Thyroid gland (tissue), 4 donors: ENCODE measurements at regions not wholly inside any gene's neighbourhood (a gene's known extent, or its start where the extent isn't known, plus 50 kb on each side); places are given as distances from the start of the nearest gene placed in this dataset.

Source experiments
- DNase-seq, 2 donors: peaks; one replicate each; pipeline ENCODE4 v3.0.0-alpha.2; 2019
- H3K27ac ChIP-seq, 3 donors: fragments of 200-600 bp; sonication (generic); 1 replicate in 2 of 3; 2 replicates in 1 of 3; pipeline ENCODE4 v1.5.1; 2016 to 2019; ENCODE audit warnings: mild to moderate bottlenecking in 1 of 3, moderate library complexity in 1 of 3
- H3K27me3 ChIP-seq: fragments of 200-600 bp; sonication (generic); one replicate; pipeline ENCODE4 v1.5.1; 2019
- H3K36me3 ChIP-seq, 2 donors: fragments of 200-600 bp; sonication (generic); one replicate each; pipeline ENCODE4 v1.5.1; 2016 to 2019
- H3K4me1 ChIP-seq, 2 donors: fragments of 200-600 bp; sonication (generic); one replicate each; pipeline ENCODE4 v1.5.1; 2017 to 2019
- H3K4me3 ChIP-seq, 3 donors: fragments of 200-600 bp; sonication (generic); replicated peaks in 1 of 3; 1 replicate in 2 of 3; 2 replicates in 1 of 3; pipeline ENCODE4 v1.5.1; 2016; ENCODE audit warnings: mild to moderate bottlenecking in 1 of 3
- H3K9me3 ChIP-seq: fragments of 200-600 bp; sonication (generic); one replicate; pipeline ENCODE4 v1.5.1; 2017
- POLR2A ChIP-seq, 2 donors: fragments of 450-650 bp; IDR thresholded peaks; one replicate each; pipeline ENCODE4 v1.6.1; 2017; ENCODE audit warnings: antibody characterized with exemption in 2 of 2, mild to moderate bottlenecking in 2 of 2, moderate library complexity in 1 of 2
- WGBS, 2 donors: methylation state at CpG; one replicate each; pipeline ENCODE4 v1.1.5; 2017; 5-methylcytosine and 5-hydroxymethylcytosine counted together
- intact Hi-C: fragments of 100-400 bp; cut with DNase I; formaldehyde crosslinking; loops from one replicate; pipeline ENCODE4 v1.15.1; 2023
- TF ChIP-seq, protein P1 (sequence below), 6 experiments: fragments of 200-600 bp in 3 of 6; fragments of 450-650 bp in 3 of 6; sonication (generic) in 3 of 6; IDR thresholded peaks; one replicate each; pipeline ENCODE4 v1.5.1; 2016 to 2019; ENCODE audit warnings: antibody characterized with exemption in 6 of 6, mild to moderate bottlenecking in 2 of 6, inconsistent platforms in 1 of 6, moderate library complexity in 1 of 6

DNA sequence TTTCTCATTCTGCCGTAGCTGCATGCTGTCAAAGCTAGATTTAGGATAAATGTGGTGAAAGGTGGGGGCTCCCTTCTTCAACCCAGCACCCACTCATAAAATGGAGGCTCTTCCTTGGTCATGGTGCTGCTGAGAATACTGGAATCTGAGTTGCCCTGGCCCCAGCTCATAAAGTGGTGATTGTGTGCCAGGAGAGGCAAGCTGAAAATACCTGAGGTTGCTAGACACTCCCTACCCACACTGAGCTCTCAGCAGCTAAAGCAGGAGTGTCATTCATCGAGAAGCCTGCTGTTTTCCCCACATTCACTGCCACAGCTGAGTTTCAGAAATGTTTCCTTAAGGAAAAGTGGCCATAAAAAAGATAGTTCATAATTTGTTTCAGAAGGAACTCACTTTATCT is 297.1 kb upstream of the RBMS1 start:
- Histone ChIP-seq H3K36me3 (no peaks in the 10 kb centered on the region), H3K4me3 (no peak overlapping the region), H3K27ac (no peak overlapping the region), H3K9me3 (no peaks in the 10 kb centered on the region), H3K4me1 (peaks cover 4 to 5% of the 10 kb centered on the region in 2 donors), H3K27me3 (no peaks in the 10 kb centered on the region)
- no peak for TF ChIP-seq POLR2A (IDR thresholded peaks at IDR 0.05)
- TF ChIP-seq, protein P1, sequence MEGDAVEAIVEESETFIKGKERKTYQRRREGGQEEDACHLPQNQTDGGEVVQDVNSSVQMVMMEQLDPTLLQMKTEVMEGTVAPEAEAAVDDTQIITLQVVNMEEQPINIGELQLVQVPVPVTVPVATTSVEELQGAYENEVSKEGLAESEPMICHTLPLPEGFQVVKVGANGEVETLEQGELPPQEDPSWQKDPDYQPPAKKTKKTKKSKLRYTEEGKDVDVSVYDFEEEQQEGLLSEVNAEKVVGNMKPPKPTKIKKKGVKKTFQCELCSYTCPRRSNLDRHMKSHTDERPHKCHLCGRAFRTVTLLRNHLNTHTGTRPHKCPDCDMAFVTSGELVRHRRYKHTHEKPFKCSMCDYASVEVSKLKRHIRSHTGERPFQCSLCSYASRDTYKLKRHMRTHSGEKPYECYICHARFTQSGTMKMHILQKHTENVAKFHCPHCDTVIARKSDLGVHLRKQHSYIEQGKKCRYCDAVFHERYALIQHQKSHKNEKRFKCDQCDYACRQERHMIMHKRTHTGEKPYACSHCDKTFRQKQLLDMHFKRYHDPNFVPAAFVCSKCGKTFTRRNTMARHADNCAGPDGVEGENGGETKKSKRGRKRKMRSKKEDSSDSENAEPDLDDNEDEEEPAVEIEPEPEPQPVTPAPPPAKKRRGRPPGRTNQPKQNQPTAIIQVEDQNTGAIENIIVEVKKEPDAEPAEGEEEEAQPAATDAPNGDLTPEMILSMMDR (IDR thresholded peaks at IDR 0.05): no peak
- intact Hi-C loops: no loop called here
- DNase-seq: peak; percentile 5 to 10
- WGBS, 2 donors: 55 to 66% methylated on average over 2 of the region's 2 CpGs

DNA sequence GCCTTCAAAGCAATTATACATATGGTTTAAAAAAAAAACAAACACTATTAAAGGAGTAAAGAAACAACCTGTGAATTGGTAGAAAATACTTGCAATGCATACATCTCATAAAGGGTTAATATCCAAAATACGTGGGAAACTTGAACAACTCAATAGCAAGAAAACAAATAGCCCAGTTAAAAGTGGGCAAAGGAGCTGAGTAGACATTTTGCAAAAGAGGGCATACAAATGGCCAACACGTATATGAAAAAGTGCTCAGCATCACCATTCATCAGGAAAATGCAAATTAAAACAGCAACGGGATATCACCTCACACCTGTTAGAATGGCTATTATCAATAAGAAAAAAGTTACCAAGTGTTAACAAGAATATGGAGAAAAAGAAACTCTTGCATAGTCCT is 298.3 kb upstream of the RBMS1 start:
- 69 to 70% methylated on average over 3 of the region's 3 CpGs for WGBS, 2 donors
- Histone ChIP-seq H3K4me1 (peaks cover 4 to 5% of the 10 kb centered on the region in 2 donors), H3K36me3 (no peaks in the 10 kb centered on the region), H3K4me3 (no peak overlapping the region), H3K9me3 (no peaks in the 10 kb centered on the region), H3K27me3 (no peaks in the 10 kb centered on the region), H3K27ac (no peak overlapping the region)
- no peak for DNase-seq
- intact Hi-C loops: no loop called here
- TF ChIP-seq, protein P1 (IDR thresholded peaks at IDR 0.05): no peak
- no peak for TF ChIP-seq POLR2A (IDR thresholded peaks at IDR 0.05)

DNA sequence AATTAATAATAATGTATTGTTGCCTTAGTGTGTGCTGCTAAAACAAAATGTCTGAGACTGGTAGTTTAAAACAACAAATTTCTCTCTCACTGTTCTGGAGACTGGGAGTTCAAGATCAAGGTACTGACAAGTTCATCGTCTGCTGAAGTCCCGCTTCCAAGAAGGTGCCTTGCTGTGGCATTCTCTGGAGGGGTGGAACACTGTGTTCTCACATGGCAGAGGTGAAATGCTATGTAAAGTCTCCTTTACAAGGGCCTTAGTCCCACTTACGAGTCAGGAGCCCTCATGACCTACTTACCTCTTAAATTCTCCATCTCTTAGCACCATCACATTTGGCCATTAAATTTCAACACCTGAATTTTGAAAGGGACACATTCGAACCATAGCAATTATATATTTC is 299.2 kb upstream of the RBMS1 start:
- H3K4me3 ChIP-seq: no peak overlapping the region
- no peak for DNase-seq
- 84% methylated on average over 4 of the region's 4 CpGs for WGBS, 2 donors
- no peak overlapping the region for H3K27ac ChIP-seq
- H3K27me3 ChIP-seq: no peaks in the 10 kb centered on the region
- peaks cover 4 to 5% of the 10 kb centered on the region in 2 donors for H3K4me1 ChIP-seq
- no peak for TF ChIP-seq POLR2A (IDR thresholded peaks at IDR 0.05)
- TF ChIP-seq, protein P1 (IDR thresholded peaks at IDR 0.05): no peak
- H3K9me3 ChIP-seq: no peaks in the 10 kb centered on the region
- no peaks in the 10 kb centered on the region for H3K36me3 ChIP-seq
- intact Hi-C loops: no loop called here

DNA sequence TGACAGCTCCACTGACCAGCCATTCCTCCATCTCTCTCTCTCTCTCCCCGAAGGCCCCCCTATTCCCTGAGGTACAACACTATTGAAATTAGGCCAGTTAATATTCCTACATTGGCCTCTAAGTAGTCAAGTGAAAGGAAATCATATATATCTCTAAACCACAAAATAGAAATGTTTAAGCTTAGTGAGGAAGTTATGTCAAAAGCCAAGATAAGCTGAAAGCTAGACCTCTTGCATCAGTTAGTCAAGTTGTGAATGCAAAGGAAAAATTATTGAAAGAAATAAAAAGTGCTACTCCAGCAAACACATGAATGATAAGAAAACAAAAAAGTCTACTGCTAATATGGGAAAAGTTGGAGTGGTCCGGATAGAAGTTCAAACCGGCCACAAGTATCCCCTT is 301.3 kb upstream of the RBMS1 start:
- TF ChIP-seq POLR2A (IDR thresholded peaks at IDR 0.05): no peak
- TF ChIP-seq, protein P1 (IDR thresholded peaks at IDR 0.05): no peak
- H3K27me3 ChIP-seq: no peaks in the 10 kb centered on the region
- no peak for DNase-seq
- no peaks in the 10 kb centered on the region for H3K9me3 ChIP-seq
- H3K4me1 ChIP-seq: peaks cover 4 to 5% of the 10 kb centered on the region in 2 donors
- WGBS, 2 donors: 89 to 90% methylated on average over 3 of the region's 3 CpGs
- no peak overlapping the region for H3K27ac ChIP-seq
- intact Hi-C loops: no loop called here
- no peaks in the 10 kb centered on the region for H3K36me3 ChIP-seq
- no peak overlapping the region for H3K4me3 ChIP-seq

DNA sequence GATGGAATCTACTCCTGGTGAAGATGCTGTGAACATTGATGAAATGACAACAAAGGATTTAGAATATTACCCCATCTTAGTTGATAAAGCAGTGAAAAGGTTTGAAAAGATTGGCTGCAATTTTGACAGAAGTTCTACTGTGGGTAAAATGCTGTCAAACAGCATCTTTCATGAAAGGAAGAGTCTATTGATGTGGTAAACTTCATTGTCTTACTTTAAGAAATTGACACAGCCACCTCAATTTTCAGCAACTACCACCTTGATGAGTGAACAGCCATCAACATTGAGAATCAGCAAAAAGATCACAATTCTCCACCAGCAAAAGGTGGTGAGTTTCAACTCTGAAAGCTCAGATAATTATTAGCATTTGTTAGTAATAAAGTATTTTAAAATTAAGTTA is 310.3 kb upstream of the RBMS1 start:
- Histone ChIP-seq H3K4me3 (no peak overlapping the region), H3K4me1 (no peaks in the 10 kb centered on the region), H3K9me3 (no peaks in the 10 kb centered on the region), H3K36me3 (no peaks in the 10 kb centered on the region), H3K27ac (no peak overlapping the region), H3K27me3 (no peaks in the 10 kb centered on the region)
- TF ChIP-seq, protein P1 (IDR thresholded peaks at IDR 0.05): no peak
- TF ChIP-seq POLR2A (IDR thresholded peaks at IDR 0.05): no peak
- intact Hi-C loops: no loop called here
- DNase-seq: no peak
